ENCODE measurements at regions not wholly inside any gene's neighbourhood (a gene's known extent, or its start where the extent isn't known, plus 50 kb on each side); places are given as distances from the start of the nearest gene placed in this dataset.

GRCh38 chr13:22655106-22655852 is 525.5 kb upstream of the SGCG start:
- Histone ChIP-seq H3K27ac (ENCODE audit: low read length in 2 of 2) (no peak overlapping the region), H3K9me3 (ENCODE audit: control extremely low read depth in 1 of 3, control insufficient read depth in 2 of 3, insufficient read depth in 1 of 3, low read length in 2 of 3) (peaks cover 0 to 3% (median 0%) of the 10 kb centered on the region in 3 donors), H3K27me3 (replicated peaks in 1 of 4; ENCODE audit: control extremely low read depth in 1 of 4, control insufficient read depth in 3 of 4, insufficient read depth in 4 of 4, low read length in 3 of 4) (no peaks in the 10 kb centered on the region), H4K20me1 (ENCODE audit: control insufficient read depth, insufficient read depth, low read length, poor library complexity, severe bottlenecking) (no peaks in the 10 kb centered on the region), H2AFZ (ENCODE audit: insufficient read depth, low read depth, low read length, poor library complexity, severe bottlenecking) (no peak overlapping the region), H3K36me3 (replicated peaks in 1 of 2; ENCODE audit: control extremely low read depth in 1 of 2, control insufficient read depth in 1 of 2, extremely low read depth in 1 of 2, insufficient read depth in 2 of 2, low read length in 1 of 2) (no peaks in the 10 kb centered on the region), H3K4me3 (ENCODE audit: control extremely low read depth in 1 of 5, extremely low read depth in 1 of 5, insufficient read depth in 1 of 5, low read depth in 2 of 5, low read length in 4 of 5) (no peak overlapping the region), H3K9ac (ENCODE audit: low read length) (no peak overlapping the region), H3K4me1 (ENCODE audit: control insufficient read depth in 2 of 2, insufficient read depth in 2 of 2, low read length in 2 of 2) (no peaks in the 10 kb centered on the region), H3K79me2 (ENCODE audit: control insufficient read depth, insufficient read depth, low read length) (no peaks in the 10 kb centered on the region), H3K4me2 (replicated peaks; ENCODE audit: low read depth, low read length, poor library complexity, severe bottlenecking) (no peak overlapping the region)
- intact Hi-C loops (cut with micrococcal nuclease), result no loop called here
- Mint-ChIP-seq H3K27ac (no peak overlapping the region), H3K4me1 (no peaks in the 10 kb centered on the region), H3K27me3 (no peaks in the 10 kb centered on the region), H3K9me3 (ENCODE audit: insufficient read depth) (no peaks in the 10 kb centered on the region), H3K4me3 (no peak overlapping the region)
- DNase-seq (no peak), ATAC-seq (ENCODE audit: low read depth) (no peak)
- ChIA-PET POLR2A (no interaction called here), CTCF (no interaction called here)
- WGBS (ENCODE audit: insufficient coverage), result 60% methylated on average over 4 of the region's 5 CpGs
- no peak for TF ChIP-seq CTCF (IDR thresholded peaks at IDR 0.05)
- TF ChIP-seq EZH2 (IDR thresholded peaks at IDR 0.05; ENCODE audit: borderline replicate concordance, insufficient read depth, low read depth, low read length, poor library complexity, severe bottlenecking), result no peak

GRCh38 chr13:22662771-22663170 is 518.0 kb upstream of the SGCG start:
- Histone ChIP-seq H2AFZ (ENCODE audit: insufficient read depth, low read depth, low read length, poor library complexity, severe bottlenecking) (no peak overlapping the region), H3K9me3 (ENCODE audit: control extremely low read depth in 1 of 3, control insufficient read depth in 2 of 3, insufficient read depth in 1 of 3, low read length in 2 of 3) (no peaks in the 10 kb centered on the region), H3K27ac (ENCODE audit: low read length in 2 of 2) (no peak overlapping the region), H3K4me1 (ENCODE audit: control insufficient read depth in 2 of 2, insufficient read depth in 2 of 2, low read length in 2 of 2) (no peaks in the 10 kb centered on the region), H3K27me3 (replicated peaks in 1 of 4; ENCODE audit: control extremely low read depth in 1 of 4, control insufficient read depth in 3 of 4, insufficient read depth in 4 of 4, low read length in 3 of 4) (no peaks in the 10 kb centered on the region), H4K20me1 (ENCODE audit: control insufficient read depth, insufficient read depth, low read length, poor library complexity, severe bottlenecking) (no peaks in the 10 kb centered on the region), H3K9ac (ENCODE audit: low read length) (no peak overlapping the region), H3K36me3 (replicated peaks in 1 of 2; ENCODE audit: control extremely low read depth in 1 of 2, control insufficient read depth in 1 of 2, extremely low read depth in 1 of 2, insufficient read depth in 2 of 2, low read length in 1 of 2) (no peaks in the 10 kb centered on the region), H3K79me2 (ENCODE audit: control insufficient read depth, insufficient read depth, low read length) (no peaks in the 10 kb centered on the region), H3K4me3 (ENCODE audit: control extremely low read depth in 1 of 5, extremely low read depth in 1 of 5, insufficient read depth in 1 of 5, low read depth in 2 of 5, low read length in 4 of 5) (no peak overlapping the region), H3K4me2 (replicated peaks; ENCODE audit: low read depth, low read length, poor library complexity, severe bottlenecking) (no peak overlapping the region)
- ChIA-PET POLR2A (no interaction called here), CTCF (no interaction called here)
- no peak overlapping the region for H3K4me3 Mint-ChIP-seq
- H3K27me3 Mint-ChIP-seq, result no peaks in the 10 kb centered on the region
- WGBS (ENCODE audit: insufficient coverage), result no CpG with 5 or more reads among the region's 4 CpGs
- H3K4me1 Mint-ChIP-seq, result no peaks in the 10 kb centered on the region
- DNase-seq, result no peak
- TF ChIP-seq EZH2 (IDR thresholded peaks at IDR 0.05; ENCODE audit: borderline replicate concordance, insufficient read depth, low read depth, low read length, poor library complexity, severe bottlenecking) (no peak), CTCF (IDR thresholded peaks at IDR 0.05) (no peak)
- ATAC-seq (ENCODE audit: low read depth), result no peak
- intact Hi-C loops (cut with micrococcal nuclease), result no loop called here
- H3K9me3 Mint-ChIP-seq (ENCODE audit: insufficient read depth), result peaks cover 2% of the 10 kb centered on the region
- H3K27ac Mint-ChIP-seq, result no peak overlapping the region

Data from B cell (primary cell).